Renal cortex interstitium (tissue), 11 donors: ENCODE measurements at regions not wholly inside any gene's neighbourhood (a gene's known extent, or its start where the extent isn't known, plus 50 kb on each side); places are given as distances from the start of the nearest gene placed in this dataset.

ENCODE experiments used
- DNase-seq, 11 donors: peaks; one replicate each; pipeline ENCODE4 v3.0.0-alpha.2; 2013; ENCODE audit warnings: low read depth in 9 of 11, low spot score in 4 of 11; ENCODE audit errors: extremely low read depth in 1 of 11

DNA sequence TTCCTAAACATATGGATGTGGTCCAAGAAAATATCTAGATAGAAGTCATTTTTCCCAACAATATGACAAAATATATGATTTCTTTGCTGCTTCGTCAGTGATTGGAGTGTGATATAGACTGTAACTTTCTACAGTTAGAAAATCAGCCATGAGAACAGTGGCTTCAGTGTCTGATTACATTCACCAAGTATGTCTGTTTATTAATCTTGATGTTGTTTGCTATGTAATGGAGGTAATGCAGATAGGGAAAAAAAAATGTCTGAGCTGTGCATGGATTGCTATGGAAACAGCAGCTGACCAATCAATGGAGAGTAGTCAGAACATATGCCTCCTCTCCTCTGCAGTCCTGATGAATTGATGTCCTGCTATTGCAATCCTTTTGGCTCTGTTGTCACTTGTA, 72.3 kb upstream of the GAP43 start:
- DNase-seq = no peak

DNA sequence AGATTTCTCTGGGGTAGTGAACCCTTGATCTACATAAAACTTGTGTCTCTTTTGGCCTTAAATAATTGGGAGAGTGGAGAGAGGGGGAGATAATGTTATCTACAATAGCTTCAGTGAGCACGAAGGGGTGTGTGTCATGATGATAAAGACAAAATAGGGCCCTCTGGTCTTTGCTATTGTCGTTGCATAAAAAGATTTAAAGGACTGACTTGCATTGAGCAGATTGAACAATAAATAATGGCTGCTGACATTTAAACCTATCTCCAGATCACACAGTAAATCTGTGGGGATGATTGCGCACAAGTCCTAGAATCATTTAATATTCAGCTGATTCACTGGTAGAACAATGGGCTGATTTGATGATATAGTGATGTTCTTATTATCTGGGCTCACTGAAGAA, 71.3 kb upstream of the GAP43 start:
- DNase-seq = no peak

DNA sequence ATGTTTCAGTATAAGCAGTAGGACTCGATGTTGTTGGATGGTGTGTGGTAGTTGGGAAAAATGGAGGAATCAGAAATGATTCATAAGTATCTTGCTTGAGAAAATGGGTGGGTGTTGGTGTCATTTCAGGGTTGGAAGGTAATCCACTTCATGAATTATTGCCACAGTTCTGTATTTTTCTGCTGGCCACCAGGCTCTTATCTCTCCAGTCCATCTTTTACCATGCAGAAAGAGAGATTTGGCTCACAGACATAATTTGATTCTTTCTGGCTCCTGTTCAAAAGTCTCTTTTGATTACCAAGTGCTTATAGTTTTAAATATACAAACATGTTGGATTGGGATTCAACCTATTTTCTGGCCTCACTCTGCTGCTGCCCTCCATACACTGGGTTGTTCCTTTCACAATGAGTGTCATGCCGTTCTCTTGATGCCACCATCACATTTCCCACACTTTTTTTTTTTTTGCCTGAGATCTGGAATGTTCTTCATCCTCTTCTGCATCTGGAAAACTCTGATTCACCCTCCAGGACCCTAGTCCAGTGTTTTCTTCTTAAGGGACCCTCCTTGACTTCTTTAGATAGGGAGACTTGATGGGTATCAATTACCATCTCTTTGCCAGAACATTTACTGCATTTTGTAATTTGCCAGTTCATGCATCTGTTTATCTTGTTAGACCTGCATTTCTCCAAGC, 69.4 kb upstream of the GAP43 start:
- no peak for DNase-seq

DNA sequence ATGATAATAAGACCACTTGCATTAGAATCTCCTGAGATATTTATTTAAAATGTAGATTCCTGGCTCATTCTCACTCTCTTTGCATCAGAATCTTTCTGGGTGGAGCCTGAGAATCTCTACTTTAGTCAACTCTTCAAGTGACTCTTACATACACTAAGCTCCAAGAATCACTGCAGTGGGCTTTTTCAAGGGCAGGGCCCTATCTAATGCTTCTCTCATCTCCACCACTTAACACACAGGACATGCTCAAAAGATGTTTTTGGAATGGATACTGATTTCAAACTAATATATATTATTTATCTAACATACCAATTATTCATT, 68.9 kb upstream of the GAP43 start:
- no peak for DNase-seq

DNA sequence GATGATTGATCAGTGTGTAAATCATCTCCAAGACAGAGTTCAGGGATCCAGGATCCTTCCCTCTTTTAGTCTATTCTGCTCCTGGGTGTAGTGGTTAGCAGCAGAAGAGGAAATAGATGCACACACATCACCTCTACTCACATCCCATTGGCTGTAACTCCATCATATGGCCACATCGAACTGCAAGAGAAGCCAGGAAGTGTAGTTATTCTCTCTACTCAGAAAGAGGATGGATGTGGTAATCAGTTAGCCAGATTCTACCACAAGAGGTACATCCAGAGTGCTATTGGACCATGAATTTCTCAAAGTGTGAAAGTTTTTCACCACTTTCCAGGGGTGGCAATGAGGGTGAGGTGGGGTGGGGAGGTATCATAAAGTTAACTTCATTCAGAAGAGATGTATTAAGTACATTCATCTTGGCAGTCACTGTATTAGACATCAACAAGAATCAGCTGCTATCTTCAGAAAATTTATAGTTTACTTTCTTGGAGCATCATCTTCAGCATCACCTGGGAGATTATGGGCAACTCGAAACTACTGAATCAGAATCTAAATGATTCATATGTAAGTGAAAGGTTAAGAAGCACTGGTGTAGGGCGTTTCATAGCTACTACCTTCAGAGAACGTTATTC, 60.6 kb upstream of the GAP43 start:
- no peak for DNase-seq

DNA sequence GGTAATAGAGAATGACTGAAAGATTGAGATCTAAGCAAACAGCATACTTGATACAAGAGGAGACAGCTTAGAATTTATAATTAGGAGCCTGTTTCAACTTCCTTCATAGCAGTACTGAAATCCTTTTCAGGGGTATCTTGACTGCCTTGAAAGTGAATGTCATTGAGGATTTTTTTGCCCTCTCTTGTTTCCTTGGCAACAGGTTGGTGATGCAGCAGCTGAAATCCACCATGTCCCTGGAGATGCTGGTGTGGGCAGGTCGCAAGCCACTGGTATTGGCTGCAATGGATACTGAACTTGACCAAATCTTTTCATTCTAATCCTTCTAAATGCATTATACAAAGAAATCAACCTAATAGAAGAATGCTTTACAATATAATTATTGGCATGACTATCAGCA, 59.3 kb upstream of the GAP43 start:
- DNase-seq = no peak

DNA sequence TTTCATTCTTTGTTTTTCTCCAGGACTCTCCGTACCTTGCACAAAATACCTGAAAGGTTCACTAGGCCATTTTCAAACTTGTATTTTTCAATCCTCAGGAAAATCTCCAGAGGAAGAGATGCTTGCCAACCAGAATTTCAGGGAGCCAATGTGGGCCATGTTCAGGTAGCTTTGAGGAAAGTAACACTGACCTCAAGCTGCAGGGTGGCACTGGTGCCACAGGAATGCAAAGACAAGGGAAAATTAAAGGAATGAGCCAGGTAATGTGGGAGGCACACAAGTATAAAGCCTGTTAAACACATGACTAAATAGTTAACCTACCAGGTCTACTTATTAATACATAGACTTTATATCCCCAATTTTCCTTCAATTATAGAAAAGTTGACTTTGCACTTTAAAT, 51.9 kb upstream of the GAP43 start:
- no peak for DNase-seq
